H1 (cell line): ENCODE measurements at regions not wholly inside any gene's neighbourhood (a gene's known extent, or its start where the extent isn't known, plus 50 kb on each side); places are given as distances from the start of the nearest gene placed in this dataset.

ENCODE experiments used
- CTCF ChIA-PET: fragments of 300-600 bp; sonication (Branson Sonifier 250); formaldehyde crosslinking; loops from one replicate; lab custom pipeline; 2021; ENCODE audit not compliant: partially characterized antibody; lab: Charles Lee
- POLR2A ChIA-PET: fragments of 300-600 bp; sonication (Branson Sonifier 250); formaldehyde crosslinking; loops from one replicate; lab custom pipeline; 2021; ENCODE audit warnings: inconsistent platforms; ENCODE audit not compliant: partially characterized antibody; lab: Charles Lee
- DNase-seq, 2 experiments: peaks; one replicate each; pipeline versions ENCODE4 v3.0.0 to v3.0.0-alpha.2; 2010 to 2022; ENCODE audit warnings: low spot score in 2 of 2, low read depth in 1 of 2, mixed read lengths in 1 of 2
- FAIRE-seq: peaks from 2 replicates; lab custom pipeline; 2011; peaks lifted over from hg19 to GRCh38; lab: Jason Lieb, UNC
- H2AFZ ChIP-seq: 2 replicates; pipeline ENCODE4 v1.8.1; 2012; ENCODE audit warnings: low read length, inconsistent platforms
- H2AK5ac ChIP-seq: 2 replicates; pipeline ENCODE4 v1.6.1; 2013; ENCODE audit warnings: low read depth, low read length
- H2BK120ac ChIP-seq: replicated peaks from 2 replicates; pipeline ENCODE3; 2013; ENCODE audit warnings: low read depth, low read length, inconsistent platforms
- H2BK12ac ChIP-seq: 2 replicates; pipeline ENCODE4 v1.6.1; 2013; ENCODE audit warnings: low read depth, low read length
- H2BK15ac ChIP-seq: 2 replicates; pipeline ENCODE4 v1.6.1; 2013; ENCODE audit warnings: low read length
- H2BK20ac ChIP-seq: 2 replicates; pipeline ENCODE4 v1.6.1; 2013; ENCODE audit warnings: low read length
- H2BK5ac ChIP-seq: 2 replicates; pipeline ENCODE4 v1.6.1; 2013; ENCODE audit warnings: low read depth, low read length
- H3K14ac ChIP-seq: 2 replicates; pipeline ENCODE4 v1.6.1; 2013; ENCODE audit warnings: inconsistent platforms; ENCODE audit not compliant: insufficient read length
- H3K18ac ChIP-seq: 2 replicates; pipeline ENCODE4 v1.6.1; 2013; ENCODE audit warnings: low read length; ENCODE audit errors: extremely low read depth
- H3K23ac ChIP-seq: 2 replicates; pipeline ENCODE4 v1.6.1; 2013; ENCODE audit warnings: inconsistent platforms; ENCODE audit not compliant: insufficient read length
- H3K23me2 ChIP-seq: 2 replicates; pipeline ENCODE4 v1.6.1; 2013; ENCODE audit warnings: low read depth, low read length
- H3K27ac ChIP-seq: 2 replicates; pipeline ENCODE4 v1.6.1; 2011; ENCODE audit warnings: low read depth, low read length, inconsistent platforms
- H3K27me3 ChIP-seq, 4 experiments: replicated peaks in 1 of 4; 1 replicate in 1 of 4; 2 replicates in 3 of 4; pipeline versions ENCODE4 v1.6.1 to v1.8.1; 2011 to 2013; ENCODE audit warnings: low read length in 3 of 4, mild to moderate bottlenecking in 3 of 4, inconsistent platforms in 2 of 4, mixed read lengths in 2 of 4, moderate library complexity in 1 of 4; ENCODE audit not compliant: control insufficient read depth in 3 of 4, insufficient read depth in 3 of 4; ENCODE audit errors: extremely low read depth in 1 of 4
- H3K36me3 ChIP-seq, 4 experiments: 2 replicates each; pipeline versions ENCODE4 v1.6.1 to v1.8.1; 2011 to 2013; ENCODE audit warnings: mild to moderate bottlenecking in 4 of 4, low read length in 3 of 4, moderate library complexity in 2 of 4, control low read depth in 1 of 4, inconsistent platforms in 1 of 4; ENCODE audit not compliant: insufficient read depth in 4 of 4, control insufficient read depth in 2 of 4
- H3K4ac ChIP-seq: replicated peaks from 2 replicates; pipeline ENCODE3; 2013; ENCODE audit warnings: low read length, low read depth, mixed read lengths, inconsistent platforms; ENCODE audit not compliant: insufficient read length
- H3K4me1 ChIP-seq, 4 experiments: replicated peaks in 1 of 4; 1 replicate in 1 of 4; 2 replicates in 3 of 4; pipeline versions ENCODE4 v1.6.1 to v1.8.1; 2011 to 2013; ENCODE audit warnings: low read length in 3 of 4, inconsistent platforms in 2 of 4, mixed read lengths in 1 of 4; ENCODE audit not compliant: insufficient read depth in 4 of 4, control insufficient read depth in 3 of 4
- H3K4me2 ChIP-seq, 2 experiments: 2 replicates each; pipeline versions ENCODE4 v1.6.1 to v1.8.1; 2011 to 2013; ENCODE audit warnings: low read depth in 2 of 2, low read length in 2 of 2, control low read depth in 1 of 2, inconsistent platforms in 1 of 2, mild to moderate bottlenecking in 1 of 2; ENCODE audit not compliant: insufficient read depth in 1 of 2
- H3K4me3 ChIP-seq, 4 experiments: fragments of 200-600, 300-600 bp in 1 of 4; sonication (generic), shearing (Covaris generic), sonication (Bioruptor Twin) in 1 of 4; 2 replicates each; pipeline versions ENCODE4 v1.5.1 to v1.8.1; 2011 to 2016; ENCODE audit warnings: low read length in 4 of 4, low read depth in 3 of 4, control low read depth in 2 of 4, inconsistent platforms in 2 of 4, mild to moderate bottlenecking in 2 of 4, mixed read lengths in 1 of 4, moderate library complexity in 1 of 4; ENCODE audit not compliant: insufficient read depth in 2 of 4; ENCODE audit errors: extremely low read depth in 1 of 4
- H3K56ac ChIP-seq: replicated peaks from 2 replicates; pipeline ENCODE3; 2013; ENCODE audit warnings: low read depth, mild to moderate bottlenecking, mixed read lengths, low read length, inconsistent platforms; ENCODE audit not compliant: insufficient read length
- H3K79me1 ChIP-seq: 2 replicates; pipeline ENCODE4 v1.6.1; 2013; ENCODE audit warnings: low read depth, low read length, control low read depth
- H3K79me2 ChIP-seq, 2 experiments: 2 replicates each; pipeline versions ENCODE4 v1.6.1 to v1.8.1; 2012 to 2013; ENCODE audit warnings: low read length in 2 of 2, mild to moderate bottlenecking in 2 of 2, inconsistent platforms in 1 of 2; ENCODE audit not compliant: insufficient read depth in 2 of 2, control insufficient read depth in 1 of 2
- H3K9ac ChIP-seq, 4 experiments: replicated peaks in 1 of 4; 1 replicate in 1 of 4; 2 replicates in 3 of 4; pipeline versions ENCODE4 v1.6.1 to v1.8.1; 2011 to 2013; ENCODE audit warnings: low read depth in 3 of 4, low read length in 3 of 4, control low read depth in 2 of 4, mild to moderate bottlenecking in 2 of 4, moderate library complexity in 2 of 4, inconsistent platforms in 1 of 4; ENCODE audit errors: extremely low read depth in 1 of 4
- H3K9me3 ChIP-seq, 2 experiments: 2 replicates each; pipeline versions ENCODE4 v1.6.1 to v1.8.1; 2012 to 2013; ENCODE audit warnings: mild to moderate bottlenecking in 2 of 2, moderate library complexity in 2 of 2, control low read depth in 1 of 2, inconsistent platforms in 1 of 2, low read depth in 1 of 2, low read length in 1 of 2, mixed read lengths in 1 of 2; ENCODE audit not compliant: insufficient read depth in 2 of 2
- H4K20me1 ChIP-seq, 2 experiments: replicated peaks in 1 of 2; 2 replicates each; pipeline versions ENCODE3 to v1.8.1; 2011 to 2013; ENCODE audit warnings: inconsistent platforms in 2 of 2, low read length in 2 of 2, mild to moderate bottlenecking in 1 of 2; ENCODE audit not compliant: insufficient read depth in 2 of 2, control insufficient read depth in 1 of 2
- H4K5ac ChIP-seq: 2 replicates; pipeline ENCODE4 v1.6.1; 2013; ENCODE audit warnings: low read length, low read depth, mixed read lengths, inconsistent platforms; ENCODE audit not compliant: insufficient read length
- H4K8ac ChIP-seq: 2 replicates; pipeline ENCODE4 v1.8.0; 2013; ENCODE audit warnings: mild to moderate bottlenecking, moderate library complexity, low read length, inconsistent platforms; ENCODE audit not compliant: insufficient read depth; ENCODE audit errors: extremely low read depth
- H4K91ac ChIP-seq: replicated peaks from 2 replicates; pipeline ENCODE3; 2013; ENCODE audit warnings: low read length, mixed read lengths, inconsistent platforms; ENCODE audit not compliant: insufficient read length
- CBX8 ChIP-seq: fragments of 300-800, 300-1000 bp; sonication (generic); IDR thresholded peaks from 2 replicates; pipeline ENCODE4 v1.7.1; 2016; ENCODE audit warnings: low read depth, low read length, borderline replicate concordance
- CEBPB ChIP-seq: IDR thresholded peaks from 2 replicates; pipeline ENCODE4 v1.6.1; 2012; ENCODE audit warnings: low read depth, low read length
- EGR1 ChIP-seq: IDR thresholded peaks from 2 replicates; pipeline ENCODE4 v1.6.1; 2011; ENCODE audit warnings: low read depth, low read length, borderline replicate concordance
- EZH2 ChIP-seq: fragments of 200-600 bp; sonication (generic); IDR thresholded peaks from 2 replicates; pipeline ENCODE4 v1.7.1; 2012; ENCODE audit warnings: low read depth, mild to moderate bottlenecking, moderate library complexity, low read length, inconsistent platforms; ENCODE audit not compliant: severe bottlenecking
- FOSL1 ChIP-seq: IDR thresholded peaks from 2 replicates; pipeline ENCODE4 v1.6.1; 2011; ENCODE audit warnings: mild to moderate bottlenecking, low read depth, low read length, moderate library complexity; ENCODE audit not compliant: insufficient read depth
- GTF2F1 ChIP-seq: IDR thresholded peaks from 2 replicates; pipeline ENCODE4 v1.6.1; 2012; ENCODE audit warnings: low read depth, low read length, improper control_type of control experiment, borderline replicate concordance
- HDAC2 ChIP-seq, 2 experiments: fragments of 300-600 bp in 1 of 2; sonication (generic) in 1 of 2; IDR thresholded peaks; 2 replicates each; pipeline ENCODE4 v1.6.1; 2011 to 2012; ENCODE audit warnings: low read depth in 2 of 2, low read length in 2 of 2, mild to moderate bottlenecking in 2 of 2, moderate library complexity in 2 of 2, borderline replicate concordance in 1 of 2, inconsistent platforms in 1 of 2
- MAFK ChIP-seq: IDR thresholded peaks from 2 replicates; pipeline ENCODE4 v1.6.1; 2012; ENCODE audit warnings: low read depth, mild to moderate bottlenecking, improper control_type of control experiment, low read length
- RBBP5 ChIP-seq: IDR thresholded peaks from 2 replicates; pipeline ENCODE4 v1.7.1; 2012; ENCODE audit warnings: low read depth, mild to moderate bottlenecking, inconsistent platforms, low read length, moderate library complexity, borderline replicate concordance
- SIX5 ChIP-seq: IDR thresholded peaks from 2 replicates; pipeline ENCODE4 v1.6.1; 2011; ENCODE audit warnings: mild to moderate bottlenecking, low read depth, low read length
- SP2 ChIP-seq: IDR thresholded peaks from 2 replicates; pipeline ENCODE4 v1.6.1; 2012; ENCODE audit warnings: mild to moderate bottlenecking, low read length, inconsistent platforms
- WGBS, 2 experiments: shearing (Covaris generic) in 1 of 2; methylation state at CpG; one replicate each; pipeline versions ENCODE4 v1.1.6 to v1.1.7; 2013 to 2015; ENCODE audit warnings: low lambda C conversion rate in 2 of 2, mixed read lengths in 2 of 2, inconsistent platforms in 1 of 2, low coverage in 1 of 2, missing lambda C conversion rate in 1 of 2; ENCODE audit not compliant: insufficient replicate concordance in 2 of 2, insufficient coverage in 1 of 2, insufficient read length in 1 of 2; ENCODE audit errors: extremely low coverage in 1 of 2, missing lambda C conversion rate in 1 of 2; 5-methylcytosine and 5-hydroxymethylcytosine counted together
- TF ChIP-seq, protein P1 (sequence below), 3 experiments: IDR thresholded peaks; 1 replicate in 2 of 3; 2 replicates in 1 of 3; pipeline versions ENCODE4 v1.5.1 to v1.6.1; 2011; ENCODE audit warnings: low read length in 3 of 3, mild to moderate bottlenecking in 3 of 3, inconsistent platforms in 2 of 3, low read depth in 1 of 3, moderate library complexity in 1 of 3; ENCODE audit not compliant: insufficient read depth in 1 of 3; ENCODE audit errors: control extremely low read depth in 1 of 3

DNA sequence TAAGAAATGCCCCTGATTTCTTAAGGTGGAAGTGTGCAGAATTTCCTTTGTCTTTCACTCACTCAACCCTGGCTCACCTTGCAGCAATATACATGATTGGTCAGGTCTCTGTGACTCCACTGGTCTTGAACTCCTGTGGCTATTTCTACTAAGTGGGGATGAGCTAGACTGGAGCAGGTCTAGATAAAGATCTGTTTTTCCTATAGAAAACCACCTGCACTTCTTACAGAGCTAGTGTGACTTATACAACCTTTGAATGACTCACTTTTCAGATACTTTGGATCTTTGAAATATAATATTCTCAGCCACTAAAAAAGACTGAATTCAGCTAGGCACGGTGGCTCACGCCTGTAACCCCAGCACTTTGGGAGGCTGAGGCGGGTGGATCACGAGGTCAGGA, 98.5 kb upstream of the KCTD1 start:
- peaks cover 0 to 1% of the 10 kb centered on the region in 2 experiments for H4K20me1 ChIP-seq
- H3K4me2 ChIP-seq = no peak overlapping the region
- no peak overlapping the region for H3K27ac ChIP-seq
- H2AK5ac ChIP-seq = no peak overlapping the region
- H3K9me3 ChIP-seq = no peaks in the 10 kb centered on the region
- no peak overlapping the region for H3K9ac ChIP-seq
- H4K5ac ChIP-seq = no peak overlapping the region
- no peak overlapping the region for H4K91ac ChIP-seq
- H2BK120ac ChIP-seq = no peak overlapping the region
- H2BK12ac ChIP-seq = no peak overlapping the region
- peaks cover 0 to 4% (median 0%) of the 10 kb centered on the region in 4 experiments; a peak in 2 of 7 replicates for H3K4me1 ChIP-seq
- H3K23ac ChIP-seq = no peak overlapping the region
- no peaks in the 10 kb centered on the region for H3K36me3 ChIP-seq
- no peak overlapping the region for H3K4me3 ChIP-seq
- 93% methylated on average over 4 of the region's 4 CpGs; no CpG with 5 or more reads in 1 of the 2 experiments for WGBS, 2 experiments
- FAIRE-seq (no peak), DNase-seq (no peak)
- ChIA-PET POLR2A (interaction anchor here (0.8 kb wide), 1 partner anchor 10 kb away, joined by 3 read pairs; no protein-coding TSS in a partner anchor), CTCF (interaction anchor here (0.6 to 3.0 kb wide), 12 partner anchors 9 to 389 kb away, joined by 3 to 16 read pairs (median 4); no protein-coding TSS in a partner anchor)
- H2BK15ac ChIP-seq = no peak overlapping the region
- H3K14ac ChIP-seq = no peak overlapping the region
- no peaks in the 10 kb centered on the region; a peak in 1 of 7 replicates for H3K27me3 ChIP-seq
- no peaks in the 10 kb centered on the region for H3K79me1 ChIP-seq
- H2AFZ ChIP-seq = no peak overlapping the region
- no peak overlapping the region for H2BK5ac ChIP-seq
- no peaks in the 10 kb centered on the region for H3K79me2 ChIP-seq
- no peak overlapping the region for H2BK20ac ChIP-seq
- H3K56ac ChIP-seq = no peak overlapping the region
- H3K4ac ChIP-seq = no peak overlapping the region
- no peak overlapping the region for H3K18ac ChIP-seq
- H4K8ac ChIP-seq = no peak overlapping the region
- 0 out of 2 replicates have a peak, but pooled peaks cover 1% of the 10 kb centered on the region for H3K23me2 ChIP-seq
- TF ChIP-seq CBX8 = no peak
- TF ChIP-seq MAFK = no peak
- TF ChIP-seq HDAC2 (IDR thresholded peaks at IDR 0.05; ENCODE audit: borderline replicate concordance in 1 of 2, low read depth in 2 of 2, low read length in 2 of 2) = no peak
- no peak for TF ChIP-seq SP2
- TF ChIP-seq FOSL1 = no peak
- no peak for TF ChIP-seq RBBP5
- no peak for TF ChIP-seq EGR1
- no peak for TF ChIP-seq SIX5
- TF ChIP-seq CEBPB = no peak
- TF ChIP-seq, protein P1, sequence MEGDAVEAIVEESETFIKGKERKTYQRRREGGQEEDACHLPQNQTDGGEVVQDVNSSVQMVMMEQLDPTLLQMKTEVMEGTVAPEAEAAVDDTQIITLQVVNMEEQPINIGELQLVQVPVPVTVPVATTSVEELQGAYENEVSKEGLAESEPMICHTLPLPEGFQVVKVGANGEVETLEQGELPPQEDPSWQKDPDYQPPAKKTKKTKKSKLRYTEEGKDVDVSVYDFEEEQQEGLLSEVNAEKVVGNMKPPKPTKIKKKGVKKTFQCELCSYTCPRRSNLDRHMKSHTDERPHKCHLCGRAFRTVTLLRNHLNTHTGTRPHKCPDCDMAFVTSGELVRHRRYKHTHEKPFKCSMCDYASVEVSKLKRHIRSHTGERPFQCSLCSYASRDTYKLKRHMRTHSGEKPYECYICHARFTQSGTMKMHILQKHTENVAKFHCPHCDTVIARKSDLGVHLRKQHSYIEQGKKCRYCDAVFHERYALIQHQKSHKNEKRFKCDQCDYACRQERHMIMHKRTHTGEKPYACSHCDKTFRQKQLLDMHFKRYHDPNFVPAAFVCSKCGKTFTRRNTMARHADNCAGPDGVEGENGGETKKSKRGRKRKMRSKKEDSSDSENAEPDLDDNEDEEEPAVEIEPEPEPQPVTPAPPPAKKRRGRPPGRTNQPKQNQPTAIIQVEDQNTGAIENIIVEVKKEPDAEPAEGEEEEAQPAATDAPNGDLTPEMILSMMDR (IDR thresholded peaks at IDR 0.05; ENCODE audit: control extremely low read depth in 1 of 3, insufficient read depth in 1 of 3, low read depth in 1 of 3, low read length in 3 of 3) = no peak
- no peak for TF ChIP-seq GTF2F1
- no peak for TF ChIP-seq EZH2
